ENCODE measurements at regions not wholly inside any gene's neighbourhood (a gene's known extent, or its start where the extent isn't known, plus 50 kb on each side); places are given as distances from the start of the nearest gene placed in this dataset.
A peak's percentile ranks its signal among the peaks of the same experiment; 100 is the strongest.

- DNase-seq (ENCODE audit: extremely low read depth in 1 of 11, low read depth in 9 of 11, low spot score in 4 of 11): no peak
These were observed 115.5 kb downstream of the TWIST2 start for GRCh38 chr2:238963161-238963970.

GRCh38 chr2:238963971-238964328 lies 116.1 kb downstream of the TWIST2 start:
- DNase-seq (ENCODE audit: extremely low read depth in 1 of 11, low read depth in 9 of 11, low spot score in 4 of 11): no peak

GRCh38 chr2:238964544-238965067 lies 116.7 kb downstream of the TWIST2 start:
- DNase-seq (ENCODE audit: extremely low read depth in 1 of 11, low read depth in 9 of 11, low spot score in 4 of 11): no peak

- DNase-seq (ENCODE audit: extremely low read depth in 1 of 11, low read depth in 9 of 11, low spot score in 4 of 11): no peak
These were observed 117.6 kb downstream of the TWIST2 start for GRCh38 chr2:238965371-238966071.

- no peak for DNase-seq (ENCODE audit: extremely low read depth in 1 of 11, low read depth in 9 of 11, low spot score in 4 of 11)
These were observed 118.4 kb downstream of the TWIST2 start for GRCh38 chr2:238966072-238966937.

- no peak for DNase-seq (ENCODE audit: extremely low read depth in 1 of 11, low read depth in 9 of 11, low spot score in 4 of 11)
These were observed 119.4 kb downstream of the TWIST2 start for GRCh38 chr2:238967031-238967977.

GRCh38 chr2:238967978-238968360 lies 120.1 kb downstream of the TWIST2 start:
- DNase-seq (ENCODE audit: extremely low read depth in 1 of 11, low read depth in 9 of 11, low spot score in 4 of 11): no peak

- DNase-seq (ENCODE audit: extremely low read depth in 1 of 11, low read depth in 9 of 11, low spot score in 4 of 11): no peak
These were observed 120.9 kb downstream of the TWIST2 start for GRCh38 chr2:238968616-238969384.

GRCh38 chr2:238969857-238970256 lies 122.0 kb downstream of the TWIST2 start:
- DNase-seq (ENCODE audit: extremely low read depth in 1 of 11, low read depth in 9 of 11, low spot score in 4 of 11): no peak

GRCh38 chr2:238970553-238971081 lies 122.7 kb downstream of the TWIST2 start:
- peak in 1 of 11 donors; percentile 45 for DNase-seq (ENCODE audit: extremely low read depth in 1 of 11, low read depth in 9 of 11, low spot score in 4 of 11)

- DNase-seq (ENCODE audit: extremely low read depth in 1 of 11, low read depth in 9 of 11, low spot score in 4 of 11): no peak
These were observed 123.6 kb downstream of the TWIST2 start for GRCh38 chr2:238971318-238972145.

GRCh38 chr2:238972146-238972445 lies 124.2 kb downstream of the TWIST2 start:
- no peak for DNase-seq (ENCODE audit: extremely low read depth in 1 of 11, low read depth in 9 of 11, low spot score in 4 of 11)

GRCh38 chr2:238973038-238973739 lies 125.3 kb downstream of the TWIST2 start:
- DNase-seq (ENCODE audit: extremely low read depth in 1 of 11, low read depth in 9 of 11, low spot score in 4 of 11): no peak

GRCh38 chr2:238974081-238974480 lies 126.2 kb downstream of the TWIST2 start:
- DNase-seq (ENCODE audit: extremely low read depth in 1 of 11, low read depth in 9 of 11, low spot score in 4 of 11): no peak

- DNase-seq (ENCODE audit: extremely low read depth in 1 of 11, low read depth in 9 of 11, low spot score in 4 of 11): no peak
These were observed 126.7 kb downstream of the TWIST2 start for GRCh38 chr2:238974501-238975166.

- DNase-seq (ENCODE audit: extremely low read depth in 1 of 11, low read depth in 9 of 11, low spot score in 4 of 11): no peak
These were observed 127.5 kb downstream of the TWIST2 start for GRCh38 chr2:238975408-238975807.

All from renal cortex interstitium (tissue), 11 donors.